ENCODE measurements at regions not wholly inside any gene's neighbourhood (a gene's known extent, or its start where the extent isn't known, plus 50 kb on each side); places are given as distances from the start of the nearest gene placed in this dataset.

GRCh38 chr5:144085381-144085780 lies 85.1 kb downstream of the YIPF5 start:
- ChIA-PET POLR2A (ENCODE audit: low non-redundant PET) (no interaction called here), CTCF (no interaction called here)
- intact Hi-C loops (cut with micrococcal nuclease; ENCODE audit: unreplicated experiment) = no loop called here
- no peak for DNase-seq (ENCODE audit: low spot score)
- peaks cover 6% of the 10 kb centered on the region for H3K27me3 ChIP-seq (replicated peaks; ENCODE audit: insufficient read depth, low read depth, low read length, poor library complexity)
- H3K36me3 ChIP-seq (ENCODE audit: insufficient read depth, low read length, poor library complexity, severe bottlenecking) = no peaks in the 10 kb centered on the region
- no peak overlapping the region for H3K4me3 ChIP-seq (ENCODE audit: low read depth, low read length, poor library complexity, severe bottlenecking)
- no peak for TF ChIP-seq EZH2 (IDR thresholded peaks at IDR 0.05; ENCODE audit: borderline replicate concordance, low read depth, low read length, poor library complexity, severe bottlenecking)
- TF ChIP-seq, protein P1, sequence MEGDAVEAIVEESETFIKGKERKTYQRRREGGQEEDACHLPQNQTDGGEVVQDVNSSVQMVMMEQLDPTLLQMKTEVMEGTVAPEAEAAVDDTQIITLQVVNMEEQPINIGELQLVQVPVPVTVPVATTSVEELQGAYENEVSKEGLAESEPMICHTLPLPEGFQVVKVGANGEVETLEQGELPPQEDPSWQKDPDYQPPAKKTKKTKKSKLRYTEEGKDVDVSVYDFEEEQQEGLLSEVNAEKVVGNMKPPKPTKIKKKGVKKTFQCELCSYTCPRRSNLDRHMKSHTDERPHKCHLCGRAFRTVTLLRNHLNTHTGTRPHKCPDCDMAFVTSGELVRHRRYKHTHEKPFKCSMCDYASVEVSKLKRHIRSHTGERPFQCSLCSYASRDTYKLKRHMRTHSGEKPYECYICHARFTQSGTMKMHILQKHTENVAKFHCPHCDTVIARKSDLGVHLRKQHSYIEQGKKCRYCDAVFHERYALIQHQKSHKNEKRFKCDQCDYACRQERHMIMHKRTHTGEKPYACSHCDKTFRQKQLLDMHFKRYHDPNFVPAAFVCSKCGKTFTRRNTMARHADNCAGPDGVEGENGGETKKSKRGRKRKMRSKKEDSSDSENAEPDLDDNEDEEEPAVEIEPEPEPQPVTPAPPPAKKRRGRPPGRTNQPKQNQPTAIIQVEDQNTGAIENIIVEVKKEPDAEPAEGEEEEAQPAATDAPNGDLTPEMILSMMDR (conservative IDR thresholded peaks at IDR 0.05; ENCODE audit: low read depth, low read length) = no peak
- no peaks in the 10 kb centered on the region for H3K9me3 ChIP-seq (ENCODE audit: low read depth, low read length, poor library complexity, severe bottlenecking)
- H3K4me1 ChIP-seq (ENCODE audit: insufficient read depth, low read length, poor library complexity, severe bottlenecking) = no peaks in the 10 kb centered on the region
- H3K27ac ChIP-seq (ENCODE audit: low read depth, low read length, poor library complexity, severe bottlenecking) = no peak overlapping the region
- BruUV-seq (replicated peaks) = no TSS peak

- DNase-seq (ENCODE audit: low spot score) = no peak
- Histone ChIP-seq H3K9me3 (ENCODE audit: low read depth, low read length, poor library complexity, severe bottlenecking) (no peaks in the 10 kb centered on the region), H3K4me3 (ENCODE audit: low read depth, low read length, poor library complexity, severe bottlenecking) (no peak overlapping the region), H3K27ac (ENCODE audit: low read depth, low read length, poor library complexity, severe bottlenecking) (no peak overlapping the region), H3K4me1 (ENCODE audit: insufficient read depth, low read length, poor library complexity, severe bottlenecking) (no peaks in the 10 kb centered on the region), H3K27me3 (replicated peaks; ENCODE audit: insufficient read depth, low read depth, low read length, poor library complexity) (peaks cover 3% of the 10 kb centered on the region), H3K36me3 (ENCODE audit: insufficient read depth, low read length, poor library complexity, severe bottlenecking) (no peaks in the 10 kb centered on the region)
- ChIA-PET CTCF (no interaction called here), POLR2A (ENCODE audit: low non-redundant PET) (no interaction called here)
- intact Hi-C loops (cut with micrococcal nuclease; ENCODE audit: unreplicated experiment) = no loop called here
- TF ChIP-seq, protein P1 (conservative IDR thresholded peaks at IDR 0.05; ENCODE audit: low read depth, low read length) = no peak
- no peak for TF ChIP-seq EZH2 (IDR thresholded peaks at IDR 0.05; ENCODE audit: borderline replicate concordance, low read depth, low read length, poor library complexity, severe bottlenecking)
- BruUV-seq (replicated peaks) = no TSS peak
Measured at GRCh38 chr5:144086295-144086694, 84.2 kb downstream of the YIPF5 start.

GRCh38 chr5:144087576-144087975 lies 82.9 kb downstream of the YIPF5 start:
- BruUV-seq (replicated peaks) = no TSS peak
- H3K4me3 ChIP-seq (ENCODE audit: low read depth, low read length, poor library complexity, severe bottlenecking) = no peak overlapping the region
- no peaks in the 10 kb centered on the region for H3K9me3 ChIP-seq (ENCODE audit: low read depth, low read length, poor library complexity, severe bottlenecking)
- ChIA-PET POLR2A (ENCODE audit: low non-redundant PET) (no interaction called here), CTCF (no interaction called here)
- no peak for DNase-seq (ENCODE audit: low spot score)
- H3K36me3 ChIP-seq (ENCODE audit: insufficient read depth, low read length, poor library complexity, severe bottlenecking) = no peaks in the 10 kb centered on the region
- TF ChIP-seq EZH2 (IDR thresholded peaks at IDR 0.05; ENCODE audit: borderline replicate concordance, low read depth, low read length, poor library complexity, severe bottlenecking) = no peak
- no peaks in the 10 kb centered on the region for H3K4me1 ChIP-seq (ENCODE audit: insufficient read depth, low read length, poor library complexity, severe bottlenecking)
- intact Hi-C loops (cut with micrococcal nuclease; ENCODE audit: unreplicated experiment) = no loop called here
- H3K27me3 ChIP-seq (replicated peaks; ENCODE audit: insufficient read depth, low read depth, low read length, poor library complexity) = peaks cover 3% of the 10 kb centered on the region
- H3K27ac ChIP-seq (ENCODE audit: low read depth, low read length, poor library complexity, severe bottlenecking) = no peak overlapping the region

GRCh38 chr5:144088206-144089064 lies 82.0 kb downstream of the YIPF5 start:
- TF ChIP-seq EZH2 (IDR thresholded peaks at IDR 0.05; ENCODE audit: borderline replicate concordance, low read depth, low read length, poor library complexity, severe bottlenecking) = no peak
- TF ChIP-seq, protein P1 (conservative IDR thresholded peaks at IDR 0.05; ENCODE audit: low read depth, low read length) = no peak
- intact Hi-C loops (cut with micrococcal nuclease; ENCODE audit: unreplicated experiment) = no loop called here
- POLR2A ChIA-PET (ENCODE audit: low non-redundant PET) = no interaction called here
- Histone ChIP-seq H3K36me3 (ENCODE audit: insufficient read depth, low read length, poor library complexity, severe bottlenecking) (no peaks in the 10 kb centered on the region), H3K4me1 (ENCODE audit: insufficient read depth, low read length, poor library complexity, severe bottlenecking) (no peaks in the 10 kb centered on the region), H3K9me3 (ENCODE audit: low read depth, low read length, poor library complexity, severe bottlenecking) (no peaks in the 10 kb centered on the region), H3K4me3 (ENCODE audit: low read depth, low read length, poor library complexity, severe bottlenecking) (no peak overlapping the region), H3K27me3 (replicated peaks; ENCODE audit: insufficient read depth, low read depth, low read length, poor library complexity) (peaks cover 3% of the 10 kb centered on the region), H3K27ac (ENCODE audit: low read depth, low read length, poor library complexity, severe bottlenecking) (no peak overlapping the region)
- BruUV-seq (replicated peaks) = no TSS peak
- DNase-seq (ENCODE audit: low spot score) = no peak
- CTCF ChIA-PET = no interaction called here
